AG04450 (cell line): ENCODE measurements at regions not wholly inside any gene's neighbourhood (a gene's known extent, or its start where the extent isn't known, plus 50 kb on each side); places are given as distances from the start of the nearest gene placed in this dataset.
"Not testable (repeated sequence)": the region's sequence is repeated elsewhere in the genome, so short reads cannot be mapped to it uniquely, and the experiment has no call there.

Experiments
- CTCF ChIA-PET: fragments of 300-600, 350-600 bp; formaldehyde crosslinking; extraction: SDS; loops from one replicate; lab custom pipeline; 2022; ENCODE audit warnings: antibody characterized with exemption, inconsistent platforms; lab: Charles Lee
- POLR2A ChIA-PET: fragments of 350-600 bp; formaldehyde crosslinking; extraction: SDS; loops from one replicate; lab custom pipeline; 2021; ENCODE audit warnings: antibody characterized with exemption, inconsistent platforms; lab: Yijun Ruan, JAX
- DNase-seq: peaks from one replicate; pipeline ENCODE4 v3.0.0-alpha.2; 2011; ENCODE audit warnings: low read depth, low spot score
- H3K27ac ChIP-seq: one replicate; pipeline ENCODE4 v1.5.1; 2012; ENCODE audit warnings: low read depth, low read length, control low read depth
- H3K27me3 ChIP-seq: one replicate; pipeline ENCODE4 v1.6.0; 2012; ENCODE audit warnings: low read length; ENCODE audit not compliant: control insufficient read depth, insufficient read depth
- H3K4me3 ChIP-seq: 2 replicates; pipeline ENCODE4 v1.5.1; 2011; ENCODE audit warnings: mild to moderate bottlenecking, low read depth, low read length, control low read depth
- H3K9me3 ChIP-seq: 2 replicates; pipeline ENCODE4 v1.5.1; 2012; ENCODE audit warnings: low read length; ENCODE audit not compliant: control insufficient read depth, insufficient read depth
- CTCF ChIP-seq: IDR thresholded peaks from 2 replicates; pipeline ENCODE4 v1.5.1; 2011; ENCODE audit warnings: low read depth, low read length, control low read depth, inconsistent platforms

- POLR2A ChIA-PET, result no interaction called here
- H3K4me3 ChIP-seq, result no peak overlapping the region
- H3K27me3 ChIP-seq, result no peaks in the 10 kb centered on the region
- H3K27ac ChIP-seq, result no peak overlapping the region
- no peaks in the 10 kb centered on the region for H3K9me3 ChIP-seq
- TF ChIP-seq CTCF, result no peak
- DNase-seq, result no peak
- CTCF ChIA-PET, result no interaction called here
Measured at GRCh38 chr15:81645470-81645869, 271.5 kb upstream of the TMC3 start.

DNA sequence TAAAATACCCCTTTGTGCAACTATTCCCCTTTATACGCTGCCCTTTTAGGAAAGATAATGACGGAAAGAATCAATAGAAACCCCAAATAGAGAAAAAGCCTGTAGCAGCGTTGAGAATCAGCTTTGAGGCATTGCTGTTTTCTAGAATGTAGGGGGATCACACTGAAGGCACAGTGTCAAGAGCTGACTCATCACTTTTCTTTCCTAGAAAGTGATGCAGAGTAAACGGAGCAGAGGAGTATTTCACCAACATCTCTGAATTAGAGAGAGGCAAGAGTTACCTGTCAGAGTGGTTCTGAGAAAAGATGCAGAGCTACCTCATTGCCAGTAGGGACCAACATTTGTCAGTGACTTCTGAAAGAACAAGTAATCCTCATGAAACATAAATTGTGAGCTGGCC lies 269.8 kb upstream of the TMC3 start:
- no peak for DNase-seq
- H3K4me3 ChIP-seq, result no peak overlapping the region
- POLR2A ChIA-PET, result no interaction called here
- H3K27ac ChIP-seq, result peak overlapping the region; percentile 77
- CTCF ChIA-PET, result interaction anchor here (0.8 to 2.1 kb wide), 2 partner anchors 104 to 233 kb away, joined by 3 to 8 read pairs; no protein-coding TSS in a partner anchor
- no peaks in the 10 kb centered on the region for H3K27me3 ChIP-seq
- H3K9me3 ChIP-seq, result no peaks in the 10 kb centered on the region
- no peak for TF ChIP-seq CTCF

GRCh38 chr15:81642451-81642990 lies 268.5 kb upstream of the TMC3 start:
- Histone ChIP-seq H3K9me3 (no peaks in the 10 kb centered on the region), H3K27ac (peak overlapping the region; percentile 97), H3K27me3 (no peaks in the 10 kb centered on the region), H3K4me3 (no peak overlapping the region)
- no peak for TF ChIP-seq CTCF
- POLR2A ChIA-PET, result interaction anchor here (0.6 to 1.5 kb wide), 8 partner anchors 11 to 940 kb away, joined by 3 to 12 read pairs (median 4); partner anchors contain the start of gene MEX3B
- CTCF ChIA-PET, result interaction anchor here (0.6 to 2.1 kb wide), 2 partner anchors 189 to 232 kb away, joined by 3 to 8 read pairs; no protein-coding TSS in a partner anchor
- peak; percentile 93 for DNase-seq

GRCh38 chr15:81636064-81636463 lies 262.1 kb upstream of the TMC3 start:
- DNase-seq, H3K9me3 ChIP-seq, H3K27me3 ChIP-seq, CTCF ChIA-PET, POLR2A ChIA-PET, H3K4me3 ChIP-seq, H3K27ac ChIP-seq: not testable (repeated sequence)

GRCh38 chr15:81633889-81634288 lies 259.9 kb upstream of the TMC3 start:
- Histone ChIP-seq H3K4me3 (no peak overlapping the region), H3K27me3 (no peaks in the 10 kb centered on the region), H3K9me3 (no peaks in the 10 kb centered on the region), H3K27ac (no peak overlapping the region)
- no peak for TF ChIP-seq CTCF
- CTCF ChIA-PET, result no interaction called here
- POLR2A ChIA-PET, result no interaction called here
- DNase-seq, result no peak
